Ascending aorta (tissue), 2 donors: ENCODE measurements at regions not wholly inside any gene's neighbourhood (a gene's known extent, or its start where the extent isn't known, plus 50 kb on each side); places are given as distances from the start of the nearest gene placed in this dataset.

Experiments used
- DNase-seq, 2 donors: peaks; one replicate each; pipeline ENCODE4 v3.0.0-alpha.2; 2019; ENCODE audit warnings: low spot score in 2 of 2
- H3K27ac ChIP-seq, 2 donors: fragments of 200-600 bp; sonication (generic); one replicate each; pipeline ENCODE4 v1.5.1; 2016 to 2017; ENCODE audit warnings: mild to moderate bottlenecking in 1 of 2
- H3K27me3 ChIP-seq: fragments of 200-600 bp; sonication (generic); one replicate; pipeline ENCODE4 v1.5.1; 2017
- H3K36me3 ChIP-seq, 2 donors: fragments of 200-600 bp; sonication (generic); one replicate each; pipeline ENCODE4 v1.5.1; 2016
- H3K4me1 ChIP-seq, 2 donors: fragments of 200-600 bp; sonication (generic); one replicate each; pipeline ENCODE4 v1.5.1; 2016 to 2017; ENCODE audit warnings: mild to moderate bottlenecking in 1 of 2
- H3K4me3 ChIP-seq, 2 donors: fragments of 200-600 bp; sonication (generic); one replicate each; pipeline ENCODE4 v1.5.1; 2016 to 2017; ENCODE audit warnings: mild to moderate bottlenecking in 1 of 2
- H3K9me3 ChIP-seq, 2 donors: fragments of 200-600 bp; sonication (generic); one replicate each; pipeline ENCODE4 v1.5.1; 2016
- intact Hi-C: fragments of 100-400 bp; cut with DNase I; formaldehyde crosslinking; loops from one replicate; pipeline ENCODE4 v1.15.1; 2023
- TF ChIP-seq, protein P1 (sequence below), 3 experiments: fragments of 200-600 bp in 2 of 3; fragments of 450-650 bp in 1 of 3; sonication (generic) in 2 of 3; IDR thresholded peaks; one replicate each; pipeline ENCODE4 v1.5.1; 2016 to 2019; ENCODE audit warnings: antibody characterized with exemption in 3 of 3, mild to moderate bottlenecking in 1 of 3, moderate library complexity in 1 of 3

GRCh38 chr11:28677721-28678120, 569.5 kb downstream of the METTL15 start:
- TF ChIP-seq, protein P1, sequence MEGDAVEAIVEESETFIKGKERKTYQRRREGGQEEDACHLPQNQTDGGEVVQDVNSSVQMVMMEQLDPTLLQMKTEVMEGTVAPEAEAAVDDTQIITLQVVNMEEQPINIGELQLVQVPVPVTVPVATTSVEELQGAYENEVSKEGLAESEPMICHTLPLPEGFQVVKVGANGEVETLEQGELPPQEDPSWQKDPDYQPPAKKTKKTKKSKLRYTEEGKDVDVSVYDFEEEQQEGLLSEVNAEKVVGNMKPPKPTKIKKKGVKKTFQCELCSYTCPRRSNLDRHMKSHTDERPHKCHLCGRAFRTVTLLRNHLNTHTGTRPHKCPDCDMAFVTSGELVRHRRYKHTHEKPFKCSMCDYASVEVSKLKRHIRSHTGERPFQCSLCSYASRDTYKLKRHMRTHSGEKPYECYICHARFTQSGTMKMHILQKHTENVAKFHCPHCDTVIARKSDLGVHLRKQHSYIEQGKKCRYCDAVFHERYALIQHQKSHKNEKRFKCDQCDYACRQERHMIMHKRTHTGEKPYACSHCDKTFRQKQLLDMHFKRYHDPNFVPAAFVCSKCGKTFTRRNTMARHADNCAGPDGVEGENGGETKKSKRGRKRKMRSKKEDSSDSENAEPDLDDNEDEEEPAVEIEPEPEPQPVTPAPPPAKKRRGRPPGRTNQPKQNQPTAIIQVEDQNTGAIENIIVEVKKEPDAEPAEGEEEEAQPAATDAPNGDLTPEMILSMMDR (IDR thresholded peaks at IDR 0.05) = no peak
- no peak for DNase-seq
- intact Hi-C loops = no loop called here
- H3K36me3 ChIP-seq = no peaks in the 10 kb centered on the region
- H3K9me3 ChIP-seq = no peaks in the 10 kb centered on the region
- no peak overlapping the region for H3K27ac ChIP-seq
- no peaks in the 10 kb centered on the region for H3K4me1 ChIP-seq
- no peaks in the 10 kb centered on the region for H3K27me3 ChIP-seq
- no peak overlapping the region for H3K4me3 ChIP-seq

- no peaks in the 10 kb centered on the region for H3K36me3 ChIP-seq
- no peaks in the 10 kb centered on the region for H3K27me3 ChIP-seq
- intact Hi-C loops = no loop called here
- H3K27ac ChIP-seq = no peak overlapping the region
- TF ChIP-seq, protein P1 (IDR thresholded peaks at IDR 0.05) = no peak
- DNase-seq = no peak
- no peaks in the 10 kb centered on the region for H3K4me1 ChIP-seq
- no peak overlapping the region for H3K4me3 ChIP-seq
- H3K9me3 ChIP-seq = no peaks in the 10 kb centered on the region
Measured at GRCh38 chr11:28675183-28675582, 567.0 kb downstream of the METTL15 start.

DNA sequence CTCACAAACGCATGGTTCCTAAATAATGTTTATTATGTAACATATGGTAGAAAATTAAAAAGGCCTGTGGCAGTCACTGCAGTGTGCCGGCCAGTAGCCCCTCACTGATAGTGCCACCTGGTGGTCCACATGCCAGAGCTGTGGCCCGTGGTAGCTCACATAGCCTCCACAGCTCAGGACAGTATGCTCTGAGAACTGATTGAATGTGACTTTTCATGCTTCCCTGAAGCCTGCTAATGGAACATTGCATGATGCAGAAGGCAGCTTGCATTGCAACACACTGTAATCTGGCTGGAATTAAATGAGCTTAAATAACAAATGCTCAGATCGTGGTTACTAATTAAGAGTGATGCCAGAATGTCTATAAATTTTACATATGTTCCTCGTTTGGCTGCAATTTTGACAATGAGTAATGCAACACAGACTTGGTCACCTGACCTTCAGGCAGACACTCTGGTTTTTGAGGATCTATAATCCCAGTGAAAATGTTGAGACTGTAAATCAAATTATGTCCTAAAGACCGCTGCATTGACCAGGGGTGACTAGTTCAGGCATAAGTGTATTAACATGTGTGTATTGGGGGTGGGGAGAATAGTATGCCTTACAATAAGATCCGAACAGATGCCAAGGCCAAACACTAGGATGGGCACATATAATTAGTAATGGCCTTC, 566.4 kb downstream of the METTL15 start:
- intact Hi-C loops = no loop called here
- H3K4me1 ChIP-seq = no peaks in the 10 kb centered on the region
- H3K27me3 ChIP-seq = no peaks in the 10 kb centered on the region
- TF ChIP-seq, protein P1 (IDR thresholded peaks at IDR 0.05) = peak in 1 of 3 experiments; percentile 13
- no peak overlapping the region for H3K4me3 ChIP-seq
- no peak for DNase-seq
- no peaks in the 10 kb centered on the region for H3K36me3 ChIP-seq
- H3K9me3 ChIP-seq = no peaks in the 10 kb centered on the region
- no peak overlapping the region for H3K27ac ChIP-seq

GRCh38 chr11:28673691-28674432, 565.7 kb downstream of the METTL15 start:
- no peaks in the 10 kb centered on the region for H3K4me1 ChIP-seq
- intact Hi-C loops = no loop called here
- TF ChIP-seq, protein P1 (IDR thresholded peaks at IDR 0.05) = no peak
- H3K27ac ChIP-seq = no peak overlapping the region
- H3K27me3 ChIP-seq = no peaks in the 10 kb centered on the region
- no peaks in the 10 kb centered on the region for H3K9me3 ChIP-seq
- DNase-seq = no peak
- H3K36me3 ChIP-seq = no peaks in the 10 kb centered on the region
- no peak overlapping the region for H3K4me3 ChIP-seq

GRCh38 chr11:28671274-28671673, 563.1 kb downstream of the METTL15 start:
- intact Hi-C loops = no loop called here
- no peaks in the 10 kb centered on the region for H3K27me3 ChIP-seq

More at GRCh38 chr11:28671274-28671673, 563.1 kb downstream of the METTL15 start:
- H3K4me3 ChIP-seq = no peak overlapping the region
- H3K4me1 ChIP-seq = no peaks in the 10 kb centered on the region
- H3K27ac ChIP-seq = no peak overlapping the region
- H3K9me3 ChIP-seq = no peaks in the 10 kb centered on the region
- TF ChIP-seq, protein P1 (IDR thresholded peaks at IDR 0.05) = no peak
- no peaks in the 10 kb centered on the region for H3K36me3 ChIP-seq
- DNase-seq = no peak
